Hepatic stellate cell (primary cell): ENCODE measurements at regions not wholly inside any gene's neighbourhood (a gene's known extent, or its start where the extent isn't known, plus 50 kb on each side); places are given as distances from the start of the nearest gene placed in this dataset.
A peak's percentile ranks its signal among the peaks of the same experiment; 100 is the strongest.
"Not testable (repeated sequence)": the region's sequence is repeated elsewhere in the genome, so short reads cannot be mapped to it uniquely, and the experiment has no call there.

Experiments used
- DNase-seq: peaks from one replicate; pipeline ENCODE4 v3.0.0; 2011; ENCODE audit warnings: low spot score

GRCh38 chr13:48844676-48845075, 131.0 kb upstream of the FNDC3A start:
- no peak for DNase-seq

GRCh38 chr13:48849515-48849914, 126.2 kb upstream of the FNDC3A start:
- no peak for DNase-seq

- DNase-seq = no peak
These were observed 124.0 kb upstream of the FNDC3A start for GRCh38 chr13:48851707-48852106.

GRCh38 chr13:48852911-48853727, 122.6 kb upstream of the FNDC3A start:
- DNase-seq = no peak

- DNase-seq = peak; percentile 25
These were observed 122.0 kb upstream of the FNDC3A start for GRCh38 chr13:48853728-48854102.

GRCh38 chr13:48857576-48857975, 118.1 kb upstream of the FNDC3A start:
- no peak for DNase-seq

GRCh38 chr13:48858122-48858902, 117.4 kb upstream of the FNDC3A start:
- DNase-seq = no peak

GRCh38 chr13:48859272-48860105, 116.2 kb upstream of the FNDC3A start:
- no peak for DNase-seq

GRCh38 chr13:48860364-48860763, 115.3 kb upstream of the FNDC3A start:
- no peak for DNase-seq

GRCh38 chr13:48862572-48862971, 113.1 kb upstream of the FNDC3A start:
- DNase-seq = no peak

- no peak for DNase-seq
These were observed 111.6 kb upstream of the FNDC3A start for GRCh38 chr13:48864100-48864499.

GRCh38 chr13:48866249-48866648, 109.5 kb upstream of the FNDC3A start:
- DNase-seq = no peak

- DNase-seq = no peak
These were observed 102.6 kb upstream of the FNDC3A start for GRCh38 chr13:48873081-48873480.

GRCh38 chr13:48873587-48873986, 102.1 kb upstream of the FNDC3A start:
- DNase-seq = no peak

- no peak for DNase-seq
These were observed 101.5 kb upstream of the FNDC3A start for GRCh38 chr13:48874165-48874564.

- no peak for DNase-seq
These were observed 100.7 kb upstream of the FNDC3A start for GRCh38 chr13:48875047-48875446.

GRCh38 chr13:48876289-48876688, 99.4 kb upstream of the FNDC3A start:
- no peak for DNase-seq

- no peak for DNase-seq
These were observed 96.3 kb upstream of the FNDC3A start for GRCh38 chr13:48879432-48879831.

- no peak for DNase-seq
These were observed 95.9 kb upstream of the FNDC3A start for GRCh38 chr13:48879854-48880253.

- DNase-seq = not testable (repeated sequence)
These were observed 91.9 kb upstream of the FNDC3A start for GRCh38 chr13:48883786-48884185.

- no peak for DNase-seq
These were observed 90.7 kb upstream of the FNDC3A start for GRCh38 chr13:48885027-48885395.

GRCh38 chr13:48888613-48889012, 87.1 kb upstream of the FNDC3A start:
- DNase-seq = no peak

GRCh38 chr13:48890391-48890790, 85.3 kb upstream of the FNDC3A start:
- no peak for DNase-seq
